ENCODE measurements at regions not wholly inside any gene's neighbourhood (a gene's known extent, or its start where the extent isn't known, plus 50 kb on each side); places are given as distances from the start of the nearest gene placed in this dataset.

GRCh38 chr2:38152035-38152434 is 76.1 kb upstream of the CYP1B1 start:
- TF ChIP-seq CTCF (IDR thresholded peaks at IDR 0.05) (no peak), POLR2A (IDR thresholded peaks at IDR 0.05; ENCODE audit: low read depth) (no peak), EP300 (IDR thresholded peaks at IDR 0.05) (no peak)
